ENCODE measurements at regions not wholly inside any gene's neighbourhood (a gene's known extent, or its start where the extent isn't known, plus 50 kb on each side); places are given as distances from the start of the nearest gene placed in this dataset.

DNA sequence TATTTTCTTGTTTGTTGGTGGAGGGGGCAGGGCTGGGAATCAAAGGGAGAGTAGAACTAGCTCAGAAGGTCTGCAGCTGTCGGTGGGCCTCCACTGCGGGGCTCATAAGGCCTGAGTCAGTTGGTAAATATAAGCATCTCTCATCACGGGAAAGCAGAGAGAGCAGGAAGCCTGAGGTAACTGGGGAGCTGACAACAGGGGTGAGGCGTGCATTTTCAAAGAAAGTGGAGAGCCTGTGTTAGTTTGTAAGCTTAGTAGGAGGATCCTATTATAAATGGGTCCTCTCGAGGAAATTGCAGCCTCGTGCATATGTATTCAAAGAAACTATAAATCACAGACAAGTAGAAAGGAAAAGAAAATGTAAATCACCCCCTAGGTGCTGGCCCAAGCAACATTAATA is 221.0 kb upstream of the CDH13 start:
- no peak overlapping the region for H2AFZ ChIP-seq (ENCODE audit: low read length)
- FAIRE-seq, result no peak
- no peak overlapping the region for H3K27ac ChIP-seq (ENCODE audit: low read depth, low read length)
- CTCF ChIA-PET (ENCODE audit: partially characterized antibody), result interaction anchor here (1.2 kb wide), 1 partner anchor 142 kb away, joined by 3 read pairs; no protein-coding TSS in a partner anchor
- no peaks in the 10 kb centered on the region for H3K27me3 ChIP-seq (replicated peaks in 1 of 4; ENCODE audit: control insufficient read depth in 3 of 4, extremely low read depth in 1 of 4, insufficient read depth in 3 of 4, low read length in 3 of 4)
- 79% methylated on average over 6 of the region's 6 CpGs; no CpG with 5 or more reads in 1 of the 2 experiments for WGBS, 2 experiments (ENCODE audit: extremely low coverage in 1 of 2, insufficient coverage in 1 of 2, insufficient read length in 1 of 2, insufficient replicate concordance in 2 of 2, low coverage in 1 of 2, low lambda C conversion rate in 2 of 2, missing lambda C conversion rate in 1 of 2)
- no peaks in the 10 kb centered on the region for H3K79me1 ChIP-seq (ENCODE audit: low read depth, low read length)
- no peak overlapping the region for H4K8ac ChIP-seq (ENCODE audit: extremely low read depth, insufficient read depth, low read length)
- no peak overlapping the region for H4K5ac ChIP-seq (ENCODE audit: insufficient read length, low read depth, low read length)
- H2BK12ac ChIP-seq (ENCODE audit: low read depth, low read length), result no peak overlapping the region
- DNase-seq (ENCODE audit: low read depth in 1 of 2, low spot score in 2 of 2), result no peak
- no peaks in the 10 kb centered on the region for H3K4me1 ChIP-seq (replicated peaks in 1 of 4; ENCODE audit: control insufficient read depth in 3 of 4, insufficient read depth in 4 of 4, low read length in 3 of 4)
- peaks cover 3% of the 10 kb centered on the region; the same call in 1 of the 2 replicates for H3K23me2 ChIP-seq (ENCODE audit: low read depth, low read length)
- no peak overlapping the region for H3K4ac ChIP-seq (replicated peaks; ENCODE audit: insufficient read length, low read depth, low read length)
- 0 out of 4 replicates have a peak, but pooled peaks cover 0 to 4% of the 10 kb centered on the region in 2 experiments for H3K79me2 ChIP-seq (ENCODE audit: control insufficient read depth in 1 of 2, insufficient read depth in 2 of 2, low read length in 2 of 2)
- no peak overlapping the region for H4K91ac ChIP-seq (replicated peaks; ENCODE audit: insufficient read length, low read length)
- H3K4me2 ChIP-seq (ENCODE audit: insufficient read depth in 1 of 2, low read depth in 2 of 2, low read length in 2 of 2), result no peak overlapping the region
- no peak overlapping the region for H3K23ac ChIP-seq (ENCODE audit: insufficient read length)
- H3K56ac ChIP-seq (replicated peaks; ENCODE audit: insufficient read length, low read depth, low read length), result no peak overlapping the region
- no peak overlapping the region for H2BK120ac ChIP-seq (replicated peaks; ENCODE audit: low read depth, low read length)
- H3K9me3 ChIP-seq (ENCODE audit: insufficient read depth in 2 of 2, low read depth in 1 of 2, low read length in 1 of 2), result no peaks in the 10 kb centered on the region
- H4K20me1 ChIP-seq (replicated peaks in 1 of 2; ENCODE audit: control insufficient read depth in 1 of 2, insufficient read depth in 2 of 2, low read length in 2 of 2), result peaks cover 0 to 3% of the 10 kb centered on the region in 2 experiments
- H2BK15ac ChIP-seq (ENCODE audit: low read length), result no peak overlapping the region
- H2BK5ac ChIP-seq (ENCODE audit: low read depth, low read length), result no peak overlapping the region
- H3K14ac ChIP-seq (ENCODE audit: insufficient read length), result no peak overlapping the region
- POLR2A ChIA-PET (ENCODE audit: partially characterized antibody), result no interaction called here
- TF ChIP-seq SAP30 (IDR thresholded peaks at IDR 0.05; ENCODE audit: insufficient read depth, insufficient replicate concordance, low read length) (no peak), POLR2AphosphoS5 (IDR thresholded peaks at IDR 0.05; ENCODE audit: low read depth, low read length) (no peak)
- TF ChIP-seq, protein P1, sequence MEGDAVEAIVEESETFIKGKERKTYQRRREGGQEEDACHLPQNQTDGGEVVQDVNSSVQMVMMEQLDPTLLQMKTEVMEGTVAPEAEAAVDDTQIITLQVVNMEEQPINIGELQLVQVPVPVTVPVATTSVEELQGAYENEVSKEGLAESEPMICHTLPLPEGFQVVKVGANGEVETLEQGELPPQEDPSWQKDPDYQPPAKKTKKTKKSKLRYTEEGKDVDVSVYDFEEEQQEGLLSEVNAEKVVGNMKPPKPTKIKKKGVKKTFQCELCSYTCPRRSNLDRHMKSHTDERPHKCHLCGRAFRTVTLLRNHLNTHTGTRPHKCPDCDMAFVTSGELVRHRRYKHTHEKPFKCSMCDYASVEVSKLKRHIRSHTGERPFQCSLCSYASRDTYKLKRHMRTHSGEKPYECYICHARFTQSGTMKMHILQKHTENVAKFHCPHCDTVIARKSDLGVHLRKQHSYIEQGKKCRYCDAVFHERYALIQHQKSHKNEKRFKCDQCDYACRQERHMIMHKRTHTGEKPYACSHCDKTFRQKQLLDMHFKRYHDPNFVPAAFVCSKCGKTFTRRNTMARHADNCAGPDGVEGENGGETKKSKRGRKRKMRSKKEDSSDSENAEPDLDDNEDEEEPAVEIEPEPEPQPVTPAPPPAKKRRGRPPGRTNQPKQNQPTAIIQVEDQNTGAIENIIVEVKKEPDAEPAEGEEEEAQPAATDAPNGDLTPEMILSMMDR (IDR thresholded peaks at IDR 0.05; ENCODE audit: control extremely low read depth in 1 of 3, insufficient read depth in 1 of 3, low read depth in 1 of 3, low read length in 3 of 3), result no peak
- no peak overlapping the region for H3K18ac ChIP-seq (ENCODE audit: extremely low read depth, low read length)
- H3K9ac ChIP-seq (replicated peaks in 1 of 4; ENCODE audit: extremely low read depth in 1 of 4, low read depth in 3 of 4, low read length in 3 of 4), result no peak overlapping the region
- H3K36me3 ChIP-seq (ENCODE audit: control insufficient read depth in 2 of 4, insufficient read depth in 4 of 4, low read length in 3 of 4), result no peaks in the 10 kb centered on the region
- H2BK20ac ChIP-seq (ENCODE audit: low read length), result no peak overlapping the region
- no peak overlapping the region for H2AK5ac ChIP-seq (ENCODE audit: low read depth, low read length)
- H3K4me3 ChIP-seq (ENCODE audit: extremely low read depth in 1 of 4, insufficient read depth in 2 of 4, low read depth in 3 of 4, low read length in 4 of 4), result no peak overlapping the region

Data from H1 (cell line).